HG03108 (cell line): ENCODE measurements at regions not wholly inside any gene's neighbourhood (a gene's known extent, or its start where the extent isn't known, plus 50 kb on each side); places are given as distances from the start of the nearest gene placed in this dataset.

ENCODE experiments used
- ATAC-seq: cut with Tn5 transposase; IDR thresholded peaks from one replicate; pipeline ENCODE4 v1.9.1; 2021; ENCODE audit warnings: moderate library complexity; ENCODE audit not compliant: unreplicated experiment

DNA sequence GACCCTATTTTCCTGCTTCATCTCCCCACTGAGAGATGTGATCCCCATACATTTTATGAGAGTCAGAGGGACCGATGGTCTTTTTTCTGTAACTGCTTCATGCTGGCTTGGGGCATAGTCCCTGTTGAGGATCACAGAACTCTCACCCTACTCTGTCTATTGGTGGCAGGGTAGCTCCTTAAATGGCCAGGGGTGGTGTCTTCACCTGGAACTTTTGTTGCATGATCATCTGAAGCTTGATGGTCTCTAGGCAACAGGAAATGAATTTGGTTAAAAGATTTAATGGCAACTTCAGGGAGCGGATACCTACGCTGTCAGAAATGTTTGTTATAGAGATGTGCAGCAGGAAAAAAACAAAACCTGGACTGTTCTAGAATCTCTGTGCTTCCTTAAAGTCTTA is 87.0 kb upstream of the GLIS3 start:
- no peak for ATAC-seq

DNA sequence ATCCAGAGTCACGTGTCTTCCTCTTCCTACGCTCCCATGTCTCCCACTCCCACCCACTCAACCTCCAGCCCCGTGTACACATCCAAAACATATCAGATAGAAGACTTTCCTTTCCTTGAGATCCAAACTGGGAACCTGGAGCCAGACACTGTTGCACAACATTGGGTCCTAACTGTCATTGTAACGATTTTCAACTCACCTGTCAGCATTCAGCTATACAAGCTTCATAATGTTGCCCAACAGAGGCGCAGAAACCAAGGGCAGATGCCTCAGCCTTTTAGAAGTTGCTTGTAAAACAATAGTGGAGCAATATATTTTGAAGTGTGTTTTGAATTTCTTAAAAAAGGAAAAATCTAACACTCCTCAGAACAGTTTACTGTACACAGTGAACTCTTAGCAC is 84.9 kb upstream of the GLIS3 start:
- no peak for ATAC-seq

DNA sequence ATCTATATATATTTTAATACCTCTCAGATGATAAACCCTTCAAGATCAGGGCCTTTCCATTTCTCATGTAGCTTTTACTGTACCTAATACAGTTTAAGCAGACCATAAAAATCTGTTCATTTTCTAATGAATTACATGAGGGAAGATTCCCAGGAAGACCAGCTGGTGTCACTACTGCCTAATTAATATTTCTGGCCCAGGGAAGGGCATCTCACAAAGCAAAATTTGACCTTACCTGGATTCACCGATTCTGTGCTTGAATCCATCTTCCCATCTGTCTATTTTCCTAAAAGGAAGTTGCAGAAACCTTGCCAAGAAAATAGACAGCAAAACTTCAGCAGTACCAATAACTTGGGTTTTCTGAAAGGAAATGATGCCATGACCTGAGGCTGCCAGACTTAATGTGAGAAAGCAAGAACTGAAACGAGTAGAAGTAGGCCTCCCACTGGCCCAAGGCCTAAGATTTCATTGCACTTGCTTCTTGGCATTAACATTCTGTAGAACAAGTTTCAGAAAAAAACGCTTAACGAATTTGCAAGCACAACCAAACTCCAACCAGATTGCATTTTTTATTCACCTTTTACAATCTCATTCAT is 83.0 kb upstream of the GLIS3 start:
- no peak for ATAC-seq

DNA sequence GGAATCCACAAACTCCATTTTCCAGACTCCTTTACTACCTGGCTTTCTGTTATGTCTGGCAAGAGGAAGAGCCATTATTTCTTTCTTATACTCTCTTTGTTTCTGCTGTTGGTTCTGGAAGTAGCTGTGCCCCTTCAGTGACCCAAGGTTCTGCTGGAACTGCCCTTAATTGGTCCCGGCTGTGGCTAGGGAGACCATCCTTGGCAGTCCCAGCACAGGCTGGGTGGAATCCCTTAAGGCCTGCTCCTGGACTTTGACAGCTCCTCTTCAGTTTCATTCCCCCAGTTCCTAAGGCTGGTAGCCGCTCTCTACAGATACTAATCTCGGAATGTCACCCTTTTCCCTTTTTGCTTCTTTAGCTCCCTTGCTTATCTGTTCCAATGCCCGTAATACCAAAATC is 81.9 kb upstream of the GLIS3 start:
- no peak for ATAC-seq

DNA sequence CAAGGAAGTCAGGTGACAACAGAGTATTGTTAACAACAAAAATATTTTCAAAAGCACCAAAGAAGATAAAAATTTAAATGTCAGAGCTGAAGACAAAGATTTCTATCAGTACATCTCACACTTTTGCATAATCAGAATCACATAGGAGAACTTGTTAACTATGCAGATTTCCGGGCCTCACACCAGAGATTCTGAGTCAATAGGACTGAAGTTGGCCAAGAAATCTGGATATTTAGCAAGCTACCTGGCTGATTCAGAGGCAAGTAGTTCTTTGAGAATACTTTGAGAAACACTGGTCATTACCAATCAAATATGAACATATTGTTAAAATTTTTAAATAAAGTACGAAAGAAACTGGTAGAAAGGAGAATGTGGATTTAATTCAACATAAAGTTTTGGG is 80.5 kb upstream of the GLIS3 start:
- ATAC-seq: no peak

DNA sequence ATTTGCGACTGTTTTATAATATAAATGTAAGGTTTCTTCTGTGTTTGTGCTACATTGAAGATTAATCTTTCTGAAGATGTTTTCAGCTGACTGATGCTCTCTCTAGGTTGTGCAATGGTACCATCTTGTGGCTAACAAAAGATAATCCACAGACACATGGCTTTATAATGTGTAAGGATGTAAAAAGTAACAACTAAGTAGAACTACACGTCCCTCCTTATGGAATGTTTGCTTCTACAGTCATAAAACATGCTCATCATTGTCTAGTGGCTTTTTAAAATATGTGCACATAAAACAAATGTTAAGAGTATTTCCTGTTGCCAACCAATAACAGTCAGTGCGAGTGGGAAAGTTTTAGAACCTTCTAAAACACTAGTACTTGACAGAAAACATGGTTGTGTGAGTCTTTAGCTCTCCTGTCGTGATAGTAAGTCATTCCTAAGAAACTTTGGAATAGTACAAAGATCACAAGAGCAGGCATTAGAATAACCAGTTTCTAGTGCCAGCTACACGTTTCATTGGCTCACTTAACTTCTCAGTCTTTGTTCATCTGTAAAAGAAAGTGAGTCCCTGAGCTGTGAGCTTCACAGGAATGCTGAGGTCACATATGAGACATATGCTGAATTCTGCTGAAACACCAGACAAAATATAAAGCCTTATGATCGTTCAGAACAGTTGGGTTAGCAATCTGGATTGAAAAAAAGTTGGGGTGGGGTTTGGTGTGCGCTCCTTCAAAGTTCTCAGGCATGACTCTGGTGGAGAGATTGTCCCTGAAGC is 75.7 kb upstream of the GLIS3 start:
- ATAC-seq: no peak

DNA sequence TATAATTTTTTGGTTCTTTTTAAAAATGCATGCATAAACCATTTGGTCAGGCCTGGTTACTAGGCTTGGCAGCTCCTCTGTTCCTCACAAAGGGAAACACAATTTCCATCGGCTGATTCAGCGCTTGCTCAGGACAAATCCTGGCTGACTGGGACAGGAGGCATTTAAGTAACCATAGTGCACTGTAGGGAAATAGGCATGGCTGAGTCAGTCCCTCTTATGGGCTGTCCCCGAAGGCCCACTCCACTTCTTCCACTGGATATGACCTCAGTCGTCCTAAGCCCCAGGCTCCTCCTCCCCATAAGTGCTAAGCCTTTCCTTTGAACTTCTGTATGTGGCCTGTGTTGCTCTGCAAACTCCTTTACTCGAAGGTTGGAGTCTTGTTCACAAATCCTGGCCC is 71.2 kb upstream of the GLIS3 start:
- ATAC-seq: no peak

DNA sequence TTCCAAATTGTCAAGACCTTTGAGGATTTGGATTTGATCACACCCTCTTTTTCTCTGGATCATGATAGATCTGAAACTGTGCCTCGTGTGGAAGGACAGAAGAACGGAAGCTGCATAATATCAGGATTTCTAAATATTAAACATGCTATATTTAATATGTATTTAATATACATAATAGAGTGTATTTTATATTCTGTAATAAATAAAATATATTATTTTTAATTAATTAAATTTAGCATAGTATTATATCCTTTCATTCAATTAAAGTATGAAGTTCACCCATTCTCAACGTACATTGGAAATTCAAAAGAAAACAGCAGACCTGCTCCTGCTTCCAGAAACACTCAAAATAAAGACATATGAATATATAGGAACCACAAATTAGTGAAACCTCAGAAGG is 70.6 kb upstream of the GLIS3 start:
- ATAC-seq: no peak

DNA sequence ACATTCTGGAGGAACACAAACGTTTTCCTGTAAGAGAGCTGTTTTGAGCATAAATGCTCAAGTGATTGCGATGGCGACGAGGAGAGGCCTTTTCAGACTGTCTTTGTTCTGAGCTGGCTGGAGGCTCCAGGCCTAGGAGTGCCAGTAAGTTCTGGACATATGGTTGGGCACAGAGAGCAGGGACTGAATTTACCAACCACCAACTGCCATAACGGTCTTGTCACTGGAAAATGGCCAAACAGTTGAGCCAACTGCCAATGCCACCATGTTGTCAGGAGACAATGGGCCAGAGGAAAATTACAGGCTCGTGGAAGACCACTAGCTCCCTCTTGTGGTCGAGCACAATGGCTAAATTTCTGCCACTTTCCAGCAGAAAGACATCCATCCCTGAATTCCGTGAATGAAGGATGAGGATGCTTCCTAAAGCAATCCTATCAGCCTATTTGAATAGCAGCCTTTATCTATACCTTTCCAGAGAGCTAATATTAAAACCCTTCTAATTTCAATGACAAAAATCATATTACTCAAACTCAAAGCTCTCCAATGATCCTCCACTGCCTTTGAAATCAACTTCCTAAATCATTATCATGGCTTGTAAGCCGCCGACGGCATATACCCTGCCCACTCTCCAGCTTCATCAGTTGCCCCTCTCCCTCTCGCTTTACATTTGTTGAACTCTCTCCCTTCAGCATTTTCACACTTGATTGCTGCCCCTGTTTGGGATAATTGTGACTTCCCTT is 66.9 kb upstream of the GLIS3 start:
- no peak for ATAC-seq

DNA sequence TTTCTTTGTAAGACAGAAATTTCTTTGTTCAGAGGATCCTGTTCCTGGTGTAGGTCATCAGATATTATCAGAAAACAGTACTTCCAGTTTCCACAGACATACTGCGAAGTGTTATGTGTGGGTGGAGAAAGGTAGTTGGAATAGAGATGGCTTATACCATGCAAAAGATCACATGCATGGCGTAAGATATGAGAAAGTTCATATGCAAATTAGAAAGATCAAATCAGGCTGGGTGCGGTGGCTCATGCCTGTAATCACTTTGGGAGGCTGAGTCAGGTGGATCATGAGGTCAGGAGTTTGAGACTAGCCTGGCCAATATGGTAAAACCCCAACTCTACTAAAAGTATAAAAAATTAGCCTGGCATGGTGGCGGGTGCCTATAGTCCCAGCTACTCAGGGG is 65.2 kb upstream of the GLIS3 start:
- no peak for ATAC-seq

DNA sequence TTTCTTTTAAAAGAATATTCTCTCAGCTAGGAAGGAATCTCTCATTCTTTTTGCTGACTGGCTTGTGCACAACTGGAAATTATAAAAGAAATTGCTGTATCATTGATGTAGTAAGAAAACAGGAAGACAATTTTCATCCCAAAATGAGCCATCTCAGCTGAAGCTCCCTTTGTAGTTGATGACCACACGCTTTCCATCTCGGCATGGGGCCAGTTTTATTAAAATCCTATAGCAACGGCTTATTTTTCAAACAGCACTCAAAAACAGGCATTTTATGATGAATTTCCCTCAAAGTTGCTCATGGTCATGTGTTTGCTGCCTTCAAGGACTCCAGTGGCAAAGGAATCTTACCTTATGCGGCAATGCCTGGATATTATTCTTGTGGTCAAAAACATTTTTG is 62.4 kb upstream of the GLIS3 start:
- ATAC-seq: no peak

DNA sequence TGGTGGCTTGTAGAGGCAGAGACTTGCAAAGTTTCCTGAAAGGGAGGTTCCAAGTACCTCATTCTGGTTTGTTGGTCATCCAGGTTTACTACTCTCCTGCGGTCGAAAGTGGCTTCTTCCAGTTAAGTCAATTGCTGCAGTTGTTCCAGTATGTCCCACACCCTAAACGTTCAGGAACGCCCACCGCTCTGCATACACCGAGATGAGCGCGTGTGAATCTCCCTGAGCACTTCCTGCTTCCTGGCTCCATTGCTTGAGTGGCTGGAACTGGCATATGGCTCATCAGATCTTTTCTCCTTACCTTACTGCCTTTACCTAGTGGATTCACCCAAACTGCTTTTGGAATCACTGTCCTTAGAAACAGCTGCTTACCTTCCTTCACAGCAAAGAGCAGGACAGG is 59.1 kb upstream of the GLIS3 start:
- no peak for ATAC-seq

DNA sequence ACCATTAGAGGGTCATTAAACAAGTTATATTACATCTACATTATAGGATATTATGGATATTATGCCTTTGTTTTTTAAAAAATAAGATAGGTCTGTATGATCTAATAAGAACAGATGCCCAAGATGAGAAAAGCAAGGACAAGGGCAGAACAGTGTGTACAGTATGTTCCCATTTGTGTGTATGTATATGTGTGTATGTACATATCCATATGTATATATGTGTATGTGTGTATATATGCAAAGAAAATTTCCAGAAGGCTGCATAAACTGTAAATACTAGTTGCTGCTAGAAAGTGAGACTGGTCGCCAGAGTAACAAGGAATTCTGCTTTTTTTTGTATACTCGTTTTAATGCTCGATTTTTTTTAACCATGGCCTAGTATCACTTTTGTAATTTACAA is 58.1 kb upstream of the GLIS3 start:
- no peak for ATAC-seq

DNA sequence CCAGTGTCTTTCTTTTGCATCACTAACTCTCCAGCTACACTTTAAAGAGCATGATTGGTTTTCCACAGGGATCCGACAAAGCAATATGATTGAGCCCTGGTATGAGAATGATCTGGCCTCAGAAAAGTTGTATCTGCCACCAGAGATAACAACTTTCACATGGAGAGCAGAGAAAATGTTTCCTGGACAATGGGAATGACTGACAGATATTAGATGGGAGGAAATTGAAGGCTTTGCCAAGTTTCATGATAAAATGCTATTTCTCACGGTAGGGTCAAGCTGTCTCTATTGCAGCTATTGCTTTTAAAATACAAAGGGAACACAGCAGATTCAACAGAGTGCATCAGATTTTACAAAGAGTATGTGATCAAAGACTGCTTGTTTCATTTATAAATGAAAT is 56.4 kb upstream of the GLIS3 start:
- ATAC-seq: no peak

DNA sequence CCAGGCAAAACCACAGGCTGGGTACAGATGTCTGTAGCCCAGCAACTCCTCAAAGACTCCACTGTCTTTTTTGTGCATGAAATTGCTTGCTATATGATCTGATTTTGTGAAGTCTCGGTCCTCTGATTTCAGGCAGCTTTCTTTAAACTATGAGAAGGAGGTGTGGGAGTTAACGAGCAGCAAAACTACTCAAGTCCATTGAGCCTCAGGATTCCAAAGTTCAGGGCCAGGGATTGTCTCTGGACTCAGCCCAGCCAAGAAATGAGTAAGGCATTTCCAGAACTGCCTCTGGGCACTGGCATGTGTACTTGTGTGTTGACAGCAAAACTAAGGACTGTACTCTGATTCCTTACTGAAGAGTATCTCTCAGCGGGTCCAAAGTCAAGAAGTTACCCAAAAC is 53.4 kb upstream of the GLIS3 start:
- ATAC-seq: no peak

DNA sequence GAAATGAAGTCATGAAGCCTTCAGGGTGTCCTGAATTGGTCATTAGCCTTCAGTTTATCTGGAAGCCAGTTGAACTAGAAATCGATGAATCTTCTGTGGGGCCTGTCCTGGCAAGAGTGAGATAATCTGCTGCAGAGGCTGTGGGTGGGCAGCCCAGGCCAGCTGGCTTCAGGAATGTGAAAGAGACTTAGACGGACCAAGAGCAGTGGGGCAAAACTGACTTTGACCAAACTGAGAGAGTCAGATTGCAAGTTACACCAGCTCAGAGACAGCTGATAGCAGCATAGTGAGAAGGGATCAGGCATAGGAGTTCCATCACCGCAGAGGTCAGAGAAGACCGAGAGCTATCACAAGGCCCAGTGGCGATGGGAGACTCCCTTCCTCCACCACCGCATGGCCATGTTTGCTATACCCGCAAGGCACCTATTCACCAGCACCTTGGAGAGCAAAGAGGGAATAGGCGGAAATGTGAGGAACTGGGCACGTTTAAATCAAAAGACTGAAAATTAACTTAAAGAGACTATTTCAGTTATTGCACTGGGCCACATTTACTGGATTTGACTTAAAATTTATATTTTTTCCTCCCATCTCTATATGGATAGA is 50.0 kb upstream of the GLIS3 start:
- ATAC-seq: no peak
